ENCODE measurements at regions not wholly inside any gene's neighbourhood (a gene's known extent, or its start where the extent isn't known, plus 50 kb on each side); places are given as distances from the start of the nearest gene placed in this dataset.

DNA sequence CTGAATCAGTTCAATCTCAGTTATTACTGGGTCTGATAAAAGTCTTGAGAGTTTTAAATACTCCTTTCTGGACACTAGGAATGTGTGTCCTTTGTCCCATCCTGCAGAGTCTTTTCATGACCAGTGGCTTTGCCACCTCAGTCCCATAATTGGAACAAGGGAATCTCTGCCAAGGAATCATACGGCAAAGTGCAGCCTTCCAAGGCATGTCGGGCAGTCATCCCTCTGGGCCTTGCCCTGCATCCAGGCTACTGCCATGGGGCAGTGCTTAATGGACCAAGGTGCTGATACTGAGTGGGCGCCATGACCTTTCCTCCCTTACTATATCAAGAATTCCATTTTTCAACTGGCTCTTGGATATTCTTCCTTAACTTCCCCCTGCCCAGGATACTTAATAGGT lies 195.3 kb downstream of the ZC3H11B start:
- TF ChIP-seq, protein P1, sequence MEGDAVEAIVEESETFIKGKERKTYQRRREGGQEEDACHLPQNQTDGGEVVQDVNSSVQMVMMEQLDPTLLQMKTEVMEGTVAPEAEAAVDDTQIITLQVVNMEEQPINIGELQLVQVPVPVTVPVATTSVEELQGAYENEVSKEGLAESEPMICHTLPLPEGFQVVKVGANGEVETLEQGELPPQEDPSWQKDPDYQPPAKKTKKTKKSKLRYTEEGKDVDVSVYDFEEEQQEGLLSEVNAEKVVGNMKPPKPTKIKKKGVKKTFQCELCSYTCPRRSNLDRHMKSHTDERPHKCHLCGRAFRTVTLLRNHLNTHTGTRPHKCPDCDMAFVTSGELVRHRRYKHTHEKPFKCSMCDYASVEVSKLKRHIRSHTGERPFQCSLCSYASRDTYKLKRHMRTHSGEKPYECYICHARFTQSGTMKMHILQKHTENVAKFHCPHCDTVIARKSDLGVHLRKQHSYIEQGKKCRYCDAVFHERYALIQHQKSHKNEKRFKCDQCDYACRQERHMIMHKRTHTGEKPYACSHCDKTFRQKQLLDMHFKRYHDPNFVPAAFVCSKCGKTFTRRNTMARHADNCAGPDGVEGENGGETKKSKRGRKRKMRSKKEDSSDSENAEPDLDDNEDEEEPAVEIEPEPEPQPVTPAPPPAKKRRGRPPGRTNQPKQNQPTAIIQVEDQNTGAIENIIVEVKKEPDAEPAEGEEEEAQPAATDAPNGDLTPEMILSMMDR (IDR thresholded peaks at IDR 0.05; ENCODE audit: insufficient read depth, low read length, poor library complexity, severe bottlenecking): no peak
- TF ChIP-seq EZH2phosphoT487 (conservative IDR thresholded peaks at IDR 0.05; ENCODE audit: low read length): no peak
